Thyroid gland (tissue), 4 donors: ENCODE measurements at regions not wholly inside any gene's neighbourhood (a gene's known extent, or its start where the extent isn't known, plus 50 kb on each side); places are given as distances from the start of the nearest gene placed in this dataset.
A peak's percentile ranks its signal among the peaks of the same experiment; 100 is the strongest.
"Not testable (repeated sequence)": the region's sequence is repeated elsewhere in the genome, so short reads cannot be mapped to it uniquely, and the experiment has no call there.

Experiments used
- DNase-seq, 2 donors: peaks; one replicate each; pipeline ENCODE4 v3.0.0-alpha.2; 2019
- H3K27ac ChIP-seq, 3 donors: fragments of 200-600 bp; sonication (generic); 1 replicate in 2 of 3; 2 replicates in 1 of 3; pipeline ENCODE4 v1.5.1; 2016 to 2019; ENCODE audit warnings: mild to moderate bottlenecking in 1 of 3, moderate library complexity in 1 of 3
- H3K27me3 ChIP-seq: fragments of 200-600 bp; sonication (generic); one replicate; pipeline ENCODE4 v1.5.1; 2019
- H3K36me3 ChIP-seq, 2 donors: fragments of 200-600 bp; sonication (generic); one replicate each; pipeline ENCODE4 v1.5.1; 2016 to 2019
- H3K4me1 ChIP-seq, 2 donors: fragments of 200-600 bp; sonication (generic); one replicate each; pipeline ENCODE4 v1.5.1; 2017 to 2019
- H3K4me3 ChIP-seq, 3 donors: fragments of 200-600 bp; sonication (generic); replicated peaks in 1 of 3; 1 replicate in 2 of 3; 2 replicates in 1 of 3; pipeline ENCODE4 v1.5.1; 2016; ENCODE audit warnings: mild to moderate bottlenecking in 1 of 3
- H3K9me3 ChIP-seq: fragments of 200-600 bp; sonication (generic); one replicate; pipeline ENCODE4 v1.5.1; 2017
- CTCF ChIP-seq, 6 experiments: fragments of 200-600 bp in 3 of 6; fragments of 450-650 bp in 3 of 6; sonication (generic) in 3 of 6; IDR thresholded peaks; one replicate each; pipeline ENCODE4 v1.5.1; 2016 to 2019; ENCODE audit warnings: antibody characterized with exemption in 6 of 6, mild to moderate bottlenecking in 2 of 6, inconsistent platforms in 1 of 6, moderate library complexity in 1 of 6
- POLR2A ChIP-seq, 2 donors: fragments of 450-650 bp; IDR thresholded peaks; one replicate each; pipeline ENCODE4 v1.6.1; 2017; ENCODE audit warnings: antibody characterized with exemption in 2 of 2, mild to moderate bottlenecking in 2 of 2, moderate library complexity in 1 of 2
- WGBS, 2 donors: methylation state at CpG; one replicate each; pipeline ENCODE4 v1.1.5; 2017; 5-methylcytosine and 5-hydroxymethylcytosine counted together
- intact Hi-C: fragments of 100-400 bp; cut with DNase I; formaldehyde crosslinking; loops from one replicate; pipeline ENCODE4 v1.15.1; 2023

- Histone ChIP-seq H3K36me3 (no peaks in the 10 kb centered on the region), H3K4me1 (peaks cover 0 to 11% of the 10 kb centered on the region in 2 donors), H3K27ac (no peak overlapping the region), H3K9me3 (no peaks in the 10 kb centered on the region), H3K27me3 (no peaks in the 10 kb centered on the region), H3K4me3 (no peak overlapping the region)
- DNase-seq, result no peak
- intact Hi-C loops, result no loop called here
- 94 to 97% methylated on average over 4 of the region's 4 CpGs for WGBS, 2 donors
- no peak for TF ChIP-seq CTCF (IDR thresholded peaks at IDR 0.05)
Measured at GRCh38 chr13:22877421-22877820, 303.4 kb upstream of the SGCG start.

- Histone ChIP-seq H3K4me3 (no peak overlapping the region), H3K4me1 (peaks cover 0 to 11% of the 10 kb centered on the region in 2 donors), H3K27ac (peak overlapping the region in 1 of 3 donors; percentile 4), H3K27me3 (no peaks in the 10 kb centered on the region), H3K36me3 (no peaks in the 10 kb centered on the region), H3K9me3 (no peaks in the 10 kb centered on the region)
- 78 to 86% methylated on average over 10 of the region's 10 CpGs for WGBS, 2 donors
- DNase-seq, result no peak
- intact Hi-C loops, result no loop called here
- TF ChIP-seq POLR2A (IDR thresholded peaks at IDR 0.05), result no peak
- TF ChIP-seq CTCF (IDR thresholded peaks at IDR 0.05), result no peak
Measured at GRCh38 chr13:22880741-22881720, 299.7 kb upstream of the SGCG start.

- intact Hi-C loops, H3K4me3 ChIP-seq, H3K36me3 ChIP-seq, DNase-seq, H3K9me3 ChIP-seq, H3K27me3 ChIP-seq: not testable (repeated sequence)
- Histone ChIP-seq H3K27ac (peak overlapping the region in 1 of 3 donors; percentile 4), H3K4me1 (peaks cover 0 to 11% of the 10 kb centered on the region in 2 donors)
- WGBS, 2 donors, result 56% methylated on average over 9 of the region's 9 CpGs
Measured at GRCh38 chr13:22881721-22882608, 298.8 kb upstream of the SGCG start.

- Histone ChIP-seq H3K4me1 (peaks cover 0 to 11% of the 10 kb centered on the region in 2 donors), H3K36me3 (no peaks in the 10 kb centered on the region), H3K9me3 (no peaks in the 10 kb centered on the region), H3K4me3 (no peak overlapping the region), H3K27me3 (no peaks in the 10 kb centered on the region), H3K27ac (no peak overlapping the region)
- DNase-seq, result no peak
- intact Hi-C loops, result no loop called here
- WGBS, 2 donors, result 87% methylated on average over 7 of the region's 7 CpGs
- TF ChIP-seq CTCF (IDR thresholded peaks at IDR 0.05) (no peak), POLR2A (IDR thresholded peaks at IDR 0.05) (no peak)
Measured at GRCh38 chr13:22883262-22883840, 297.4 kb upstream of the SGCG start.

- H3K36me3 ChIP-seq, result no peaks in the 10 kb centered on the region
- no peak for DNase-seq
- TF ChIP-seq CTCF (IDR thresholded peaks at IDR 0.05) (no peak), POLR2A (IDR thresholded peaks at IDR 0.05) (no peak)
- peaks cover 0 to 11% of the 10 kb centered on the region in 2 donors for H3K4me1 ChIP-seq
- no peak overlapping the region for H3K27ac ChIP-seq
- WGBS, 2 donors, result 77 to 87% methylated on average over 17 of the region's 17 CpGs
- H3K27me3 ChIP-seq, result no peaks in the 10 kb centered on the region
- no peak overlapping the region for H3K4me3 ChIP-seq
- intact Hi-C loops, result no loop called here
- no peaks in the 10 kb centered on the region for H3K9me3 ChIP-seq
Measured at GRCh38 chr13:22883956-22884355, 296.8 kb upstream of the SGCG start.

DNA sequence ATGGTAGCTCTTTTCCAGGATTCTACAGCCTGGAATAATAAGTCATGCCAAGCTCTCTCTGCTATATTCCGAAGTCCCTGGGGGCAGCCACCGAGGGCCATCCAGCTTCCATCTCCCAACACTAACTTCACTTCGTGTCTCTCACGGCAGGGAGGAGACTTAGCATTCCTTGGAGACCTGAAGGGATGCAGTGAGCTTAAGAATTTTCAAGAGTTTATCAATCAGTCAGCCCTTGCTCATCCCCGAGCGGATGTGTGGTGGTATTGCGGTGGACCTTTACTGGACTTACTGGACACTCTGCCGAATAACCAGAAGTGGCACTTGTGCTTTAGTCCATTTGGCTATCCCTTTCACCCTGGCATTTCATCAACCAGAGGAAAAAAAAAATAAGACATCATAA is 294.7 kb upstream of the SGCG start:
- peaks cover 0 to 11% of the 10 kb centered on the region in 2 donors for H3K4me1 ChIP-seq
- H3K27ac ChIP-seq, H3K4me3 ChIP-seq, H3K27me3 ChIP-seq, DNase-seq, H3K36me3 ChIP-seq, H3K9me3 ChIP-seq, intact Hi-C loops: not testable (repeated sequence)
- 92 to 96% methylated on average over 8 of the region's 8 CpGs for WGBS, 2 donors

GRCh38 chr13:22889376-22889775 is 291.4 kb upstream of the SGCG start:
- H3K4me3 ChIP-seq, intact Hi-C loops: not testable (repeated sequence)

More at GRCh38 chr13:22889376-22889775, 291.4 kb upstream of the SGCG start:
- DNase-seq, H3K36me3 ChIP-seq, H3K27me3 ChIP-seq, H3K9me3 ChIP-seq, H3K27ac ChIP-seq: not testable (repeated sequence)
- WGBS, 2 donors, result 88 to 91% methylated on average over 5 of the region's 5 CpGs
- peaks cover 5 to 23% of the 10 kb centered on the region in 2 donors for H3K4me1 ChIP-seq
